Stimulated activated CD4-positive, alpha-beta T cell treated with anti-CD3 and anti-CD28 coated beads, Interleukin-1b, Interleukin-23, amount 100 ng/mL, for 4 hours (primary cell): ENCODE measurements at regions not wholly inside any gene's neighbourhood (a gene's known extent, or its start where the extent isn't known, plus 50 kb on each side); places are given as distances from the start of the nearest gene placed in this dataset.

Experiments
- DNase-seq, 2 donors: peaks; one replicate each; pipeline ENCODE4 v3.0.0-alpha.2; 2020; ENCODE audit warnings: low read depth in 2 of 2

- DNase-seq = no peak
Measured at GRCh38 chr3:24838533-24838932, 343.9 kb upstream of the THRB start.

GRCh38 chr3:24843955-24844354, 349.3 kb upstream of the THRB start:
- DNase-seq = no peak

DNA sequence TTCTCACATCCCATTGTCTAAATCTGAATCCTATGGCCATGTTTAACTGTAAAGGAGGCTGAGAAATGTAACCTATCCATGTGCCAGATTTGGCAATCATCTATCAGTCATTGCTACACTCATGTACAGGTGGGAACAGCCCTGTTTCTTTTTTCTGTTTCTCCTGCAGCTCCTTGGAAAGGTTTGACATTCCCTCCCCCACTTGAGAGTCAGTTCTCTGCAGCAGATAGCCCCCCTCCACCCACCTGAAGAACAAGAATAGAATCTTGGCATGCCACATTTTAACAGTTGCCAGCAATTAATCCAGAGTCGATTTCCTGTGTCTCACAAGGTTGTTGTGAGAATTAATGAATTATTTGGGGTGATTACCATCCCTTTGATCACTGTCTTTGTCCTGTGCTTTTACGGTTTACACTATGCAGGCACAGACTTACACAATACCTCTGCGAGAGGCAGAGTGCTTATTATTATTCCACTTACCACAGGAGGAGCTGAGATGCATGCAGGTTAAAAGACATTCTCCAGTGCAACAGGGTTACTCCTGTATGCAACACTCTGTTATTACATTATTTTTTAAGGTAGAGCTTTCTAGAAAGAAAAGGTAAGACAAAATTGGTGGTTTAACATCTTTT, 351.0 kb upstream of the THRB start:
- no peak for DNase-seq

DNA sequence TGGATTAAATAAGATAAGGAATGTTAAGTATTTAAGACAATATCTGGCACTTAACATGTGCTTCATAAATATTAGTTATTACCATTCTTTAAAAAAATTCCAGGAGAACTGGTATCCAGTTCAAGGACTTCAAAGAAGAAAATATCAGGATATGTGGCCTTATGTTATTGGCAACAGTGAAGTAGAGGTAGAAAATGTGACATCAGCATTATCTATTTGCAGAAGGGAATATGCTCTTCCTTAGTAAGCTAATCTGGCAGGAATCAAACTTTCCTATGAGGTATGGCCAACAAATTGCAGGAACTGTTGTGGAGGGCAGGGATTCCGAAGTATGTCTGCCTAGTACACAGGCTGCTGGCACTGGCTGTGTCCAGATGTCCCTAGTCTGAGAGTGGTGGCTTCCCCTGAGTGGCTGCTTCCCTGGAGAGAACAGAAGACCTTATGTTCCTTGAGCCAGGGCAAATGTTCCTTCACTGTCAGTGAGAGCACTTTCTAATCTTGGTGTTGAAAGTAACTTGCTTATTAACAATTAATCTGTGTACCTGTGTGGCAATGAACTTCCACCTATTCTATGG, 351.7 kb upstream of the THRB start:
- DNase-seq = no peak

DNA sequence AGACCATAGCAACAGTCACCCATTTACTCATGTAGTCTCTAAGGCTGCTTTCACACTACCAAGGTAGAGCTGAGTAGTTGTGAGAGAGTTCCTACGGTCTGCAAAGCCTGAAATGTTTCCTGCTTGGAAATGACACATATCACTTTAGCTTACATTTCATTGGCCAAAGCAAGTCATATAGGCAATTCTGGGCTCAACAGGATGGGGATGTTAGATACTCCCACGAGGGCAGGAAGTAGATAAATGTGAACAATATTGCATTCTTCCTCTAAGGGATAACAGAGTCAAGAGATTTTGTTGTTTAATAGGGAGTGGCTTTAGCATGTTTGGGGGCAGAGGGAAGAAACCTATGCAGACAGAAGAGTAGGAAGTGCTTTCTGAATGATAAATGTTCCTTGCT, 355.6 kb upstream of the THRB start:
- no peak for DNase-seq

- no peak for DNase-seq
Measured at GRCh38 chr3:24853685-24854490, 359.2 kb upstream of the THRB start.

- DNase-seq = no peak
Measured at GRCh38 chr3:24854748-24855147, 360.1 kb upstream of the THRB start.

GRCh38 chr3:24857945-24858344, 363.3 kb upstream of the THRB start:
- DNase-seq = no peak

DNA sequence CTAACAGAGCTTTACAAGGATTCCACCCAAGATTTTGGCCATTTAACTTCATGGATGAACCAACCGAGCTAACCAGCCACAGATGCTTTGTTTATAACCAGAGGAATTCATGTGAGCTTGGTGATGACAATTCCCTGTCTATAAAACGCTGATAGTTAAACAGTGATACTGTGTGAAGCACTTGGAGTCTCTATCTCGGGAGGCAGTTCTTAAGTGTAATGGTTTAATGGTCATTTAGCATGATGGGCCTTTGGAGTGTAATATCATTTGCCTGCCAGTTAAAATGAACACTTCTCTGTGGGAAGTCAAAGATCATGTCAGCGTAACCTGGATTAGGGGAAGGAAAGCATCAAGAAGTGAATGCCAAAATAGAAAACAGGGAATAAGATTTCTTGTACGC, 368.6 kb upstream of the THRB start:
- no peak for DNase-seq

- no peak for DNase-seq
Measured at GRCh38 chr3:24867783-24868182, 373.1 kb upstream of the THRB start.

GRCh38 chr3:24881239-24881638, 386.6 kb upstream of the THRB start:
- no peak for DNase-seq

DNA sequence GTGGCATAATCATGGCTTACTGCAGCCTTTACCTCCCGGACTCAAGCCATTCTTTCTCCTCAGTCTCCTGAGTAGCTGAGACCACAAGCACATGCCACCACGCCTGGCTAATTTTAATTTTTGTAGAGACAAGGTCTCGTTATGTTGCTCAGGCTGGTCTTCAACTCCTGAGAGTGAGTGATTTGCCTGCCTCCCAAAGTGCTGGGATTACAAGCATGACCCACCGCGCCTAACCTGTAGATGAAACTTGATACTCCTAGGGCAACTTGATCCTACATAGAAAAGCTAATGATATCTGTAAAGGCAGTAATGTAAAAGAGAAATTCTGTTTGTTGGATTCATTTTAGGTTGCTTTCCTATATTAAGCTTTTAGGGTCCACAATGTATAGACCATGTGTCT, 391.9 kb upstream of the THRB start:
- DNase-seq = no peak

- no peak for DNase-seq
Measured at GRCh38 chr3:24890012-24890411, 395.4 kb upstream of the THRB start.

- no peak for DNase-seq
Measured at GRCh38 chr3:24899373-24899772, 404.7 kb upstream of the THRB start.

DNA sequence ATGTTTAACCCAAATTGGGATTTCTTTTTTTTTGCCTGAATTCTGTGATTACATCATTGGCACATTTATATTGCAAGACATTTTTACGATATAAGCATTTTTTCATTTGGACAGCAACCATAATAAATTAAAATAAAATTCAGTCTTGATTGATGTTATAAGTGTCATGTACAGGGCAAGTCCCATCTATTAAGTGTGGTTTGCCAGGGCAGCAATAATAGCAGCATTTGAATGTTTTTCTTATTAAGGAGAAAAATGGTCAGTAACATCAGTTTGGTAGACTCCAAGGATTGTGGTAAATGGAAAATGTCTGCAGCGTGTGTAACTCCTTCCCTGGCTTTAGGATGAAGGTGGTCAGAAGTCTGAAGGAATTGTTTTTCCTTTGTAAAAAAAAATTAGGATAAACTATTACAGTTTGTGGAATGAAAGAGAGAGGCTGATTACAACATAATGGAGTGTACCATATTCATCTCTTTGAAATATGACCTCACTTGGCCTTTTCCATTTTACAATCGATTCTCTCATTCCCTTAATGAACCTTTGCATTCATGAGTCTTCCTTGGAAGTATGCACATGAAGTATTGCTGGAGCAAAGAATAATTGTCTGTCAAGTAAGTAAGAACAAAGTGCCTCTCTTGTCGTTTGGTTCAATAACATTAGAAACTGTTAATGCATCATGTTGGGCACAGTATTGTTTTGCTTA, 405.4 kb upstream of the THRB start:
- no peak for DNase-seq

DNA sequence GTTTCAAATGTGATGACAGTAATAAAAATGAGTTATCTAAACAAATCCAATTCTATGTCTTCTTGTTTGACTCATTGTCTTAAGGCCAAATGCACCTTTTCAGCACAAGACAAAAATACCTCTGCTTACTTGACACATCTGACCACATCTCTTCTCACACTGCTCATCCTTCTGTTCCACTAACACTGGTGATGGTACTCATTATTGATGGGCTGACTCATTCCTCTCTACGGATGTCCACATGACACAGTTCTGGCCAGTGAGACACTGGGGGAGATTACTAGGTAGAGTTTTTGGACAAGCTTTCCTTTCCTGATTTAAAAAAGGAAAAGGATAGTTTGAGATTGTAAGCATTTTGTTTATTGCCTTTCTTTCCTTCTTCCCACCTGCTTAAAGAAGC, 410.6 kb upstream of the THRB start:
- no peak for DNase-seq

- DNase-seq = no peak
Measured at GRCh38 chr3:24907106-24907505, 412.5 kb upstream of the THRB start.

GRCh38 chr3:24911076-24911475, 416.4 kb upstream of the THRB start:
- DNase-seq = no peak

DNA sequence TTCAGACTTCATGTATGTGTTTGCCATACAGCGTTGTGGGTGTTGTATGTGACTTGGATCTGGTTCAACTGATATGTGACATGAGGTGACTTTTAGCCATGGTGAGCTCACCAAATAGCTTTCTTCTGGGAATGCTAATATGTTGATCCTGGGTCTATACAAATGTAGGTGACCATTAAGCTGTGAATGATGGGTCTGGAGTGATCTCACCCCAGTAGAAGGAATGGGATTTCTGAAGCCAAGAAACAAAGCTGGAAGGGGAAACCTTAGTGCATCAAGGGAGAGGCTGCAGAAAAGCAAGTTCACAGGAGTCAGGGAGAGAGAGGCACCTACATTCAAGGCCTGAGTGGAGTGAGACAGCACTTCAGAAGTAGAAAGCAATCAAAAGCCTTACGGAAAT, 421.0 kb upstream of the THRB start:
- no peak for DNase-seq

DNA sequence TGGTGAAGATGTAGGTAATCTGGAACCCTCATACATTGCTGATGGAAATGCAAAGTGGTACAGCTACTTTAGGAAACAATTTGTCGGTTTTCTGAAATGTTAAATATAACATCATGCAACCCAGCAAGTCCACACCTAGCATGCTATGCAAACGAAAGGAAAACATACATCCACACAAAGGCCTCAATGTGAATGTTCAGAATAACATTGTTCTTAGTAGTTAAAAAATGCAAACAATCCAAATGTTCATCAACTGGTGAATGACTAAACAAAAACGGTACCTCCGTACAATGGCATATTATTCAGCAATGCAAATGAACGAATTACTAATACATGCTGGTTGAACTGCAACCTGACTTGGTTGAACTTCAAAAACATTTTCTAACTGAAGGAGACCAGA, 423.3 kb upstream of the THRB start:
- DNase-seq = no peak

GRCh38 chr3:24923570-24923969, 428.9 kb upstream of the THRB start:
- no peak for DNase-seq

GRCh38 chr3:24929521-24929920, 434.9 kb upstream of the THRB start:
- DNase-seq = no peak

DNA sequence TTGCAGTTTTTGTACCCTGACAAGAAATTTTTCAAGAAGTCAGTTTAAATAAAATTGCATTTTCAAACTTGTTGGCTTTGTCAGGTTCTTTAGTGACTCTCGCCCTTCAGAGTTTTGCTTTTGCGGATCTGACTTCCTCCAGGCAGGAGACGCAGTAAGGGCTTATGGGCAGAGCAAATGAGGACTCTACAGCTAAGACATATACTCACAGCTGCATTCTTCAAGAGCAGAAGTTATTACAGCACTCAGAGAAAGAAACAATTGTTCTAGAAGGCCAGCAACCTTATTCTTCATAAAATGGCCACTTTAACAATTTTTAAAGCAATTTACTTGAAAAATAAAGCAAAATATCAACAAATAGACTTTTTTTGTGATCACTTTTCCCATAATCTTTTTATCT, 438.8 kb upstream of the THRB start:
- no peak for DNase-seq
